A673 (cell line): ENCODE measurements at regions not wholly inside any gene's neighbourhood (a gene's known extent, or its start where the extent isn't known, plus 50 kb on each side); places are given as distances from the start of the nearest gene placed in this dataset.

ENCODE experiments used
- BruUV-seq: library from RNA; stranded (reverse); fragments of 400-500 nt; replicated peaks from 2 replicates; lab custom pipeline; 2021; lab: Mats Ljungman, UMichigan
- CTCF ChIA-PET: fragments of 300-600 bp; sonication (Branson Sonifier 250); formaldehyde crosslinking; loops from one replicate; lab custom pipeline; 2022; ENCODE audit warnings: antibody characterized with exemption; lab: Charles Lee
- POLR2A ChIA-PET: fragments of 300-600 bp; sonication (Branson Sonifier 250); formaldehyde crosslinking; loops from one replicate; lab custom pipeline; 2022; ENCODE audit warnings: antibody characterized with exemption; ENCODE audit not compliant: low non-redundant PET; lab: Charles Lee
- DNase-seq: peaks from one replicate; pipeline ENCODE4 v3.0.0-alpha.2; 2015; ENCODE audit warnings: low spot score
- H3K27ac ChIP-seq: fragments of 200-600 bp; sonication (generic); 2 replicates; pipeline ENCODE4 v1.5.1; 2016; ENCODE audit warnings: mixed run types, low read depth, mild to moderate bottlenecking, mixed read lengths, antibody characterized with exemption, low read length; ENCODE audit not compliant: poor library complexity, severe bottlenecking
- H3K27me3 ChIP-seq: fragments of 200-600 bp; sonication (generic); replicated peaks from 2 replicates; pipeline ENCODE4 v1.6.1; 2017; ENCODE audit warnings: mixed run types, low read depth, mild to moderate bottlenecking, mixed read lengths, antibody characterized with exemption, low read length; ENCODE audit not compliant: insufficient read depth, poor library complexity
- H3K36me3 ChIP-seq: fragments of 200-600 bp; sonication (generic); 2 replicates; pipeline ENCODE4 v1.6.1; 2016; ENCODE audit warnings: mixed run types, mild to moderate bottlenecking, mixed read lengths, antibody characterized with exemption, low read length; ENCODE audit not compliant: insufficient read depth, poor library complexity, severe bottlenecking
- H3K4me1 ChIP-seq: fragments of 200-600 bp; sonication (generic); 2 replicates; pipeline ENCODE4 v1.6.1; 2017; ENCODE audit warnings: mixed run types, mild to moderate bottlenecking, mixed read lengths, antibody characterized with exemption, low read length; ENCODE audit not compliant: insufficient read depth, poor library complexity, severe bottlenecking
- H3K4me3 ChIP-seq: fragments of 200-600 bp; sonication (generic); 2 replicates; pipeline ENCODE4 v1.5.1; 2016; ENCODE audit warnings: low read depth, mixed run types, mild to moderate bottlenecking, mixed read lengths, low read length; ENCODE audit not compliant: poor library complexity, severe bottlenecking
- H3K9me3 ChIP-seq: fragments of 200-600 bp; sonication (generic); 2 replicates; pipeline ENCODE4 v1.6.1; 2016; ENCODE audit warnings: mixed run types, low read depth, mild to moderate bottlenecking, mixed read lengths, antibody characterized with exemption, low read length; ENCODE audit not compliant: poor library complexity, severe bottlenecking
- CTCF ChIP-seq: fragments of 300-800, 200-600 bp; sonication (generic); conservative IDR thresholded peaks from 2 replicates; pipeline ENCODE4 v1.5.1; 2017; ENCODE audit warnings: low read depth, mild to moderate bottlenecking, antibody characterized with exemption, low read length, moderate library complexity, mixed read lengths
- EZH2 ChIP-seq: fragments of 200-600 bp; sonication (generic); IDR thresholded peaks from 2 replicates; pipeline ENCODE4 v1.6.1; 2017; ENCODE audit warnings: borderline replicate concordance, low read depth, mild to moderate bottlenecking, mixed read lengths, antibody characterized with exemption, low read length; ENCODE audit not compliant: poor library complexity, severe bottlenecking
- intact Hi-C: fragments of 100-400 bp; cut with micrococcal nuclease; formaldehyde crosslinking; loops from one replicate; pipeline ENCODE4 v1.10.0; 2022; ENCODE audit not compliant: unreplicated experiment

- ChIA-PET POLR2A (no interaction called here), CTCF (no interaction called here)
- H3K4me1 ChIP-seq, result no peaks in the 10 kb centered on the region
- no peak for TF ChIP-seq EZH2
- TF ChIP-seq CTCF, result no peak
- H3K9me3 ChIP-seq, result no peaks in the 10 kb centered on the region
- no peak overlapping the region for H3K4me3 ChIP-seq
- no TSS peak for BruUV-seq
- H3K27ac ChIP-seq, result no peak overlapping the region
- no peak for DNase-seq
- H3K27me3 ChIP-seq, result no peaks in the 10 kb centered on the region
- H3K36me3 ChIP-seq, result no peaks in the 10 kb centered on the region
- intact Hi-C loops, result no loop called here
Observed at GRCh38 chr3:79878708-79879107, 110.9 kb upstream of the ROBO1 start.

- Histone ChIP-seq H3K9me3 (no peaks in the 10 kb centered on the region), H3K4me3 (no peak overlapping the region), H3K36me3 (no peaks in the 10 kb centered on the region), H3K27me3 (no peaks in the 10 kb centered on the region), H3K27ac (no peak overlapping the region), H3K4me1 (no peaks in the 10 kb centered on the region)
- POLR2A ChIA-PET, result no interaction called here
- intact Hi-C loops, result no loop called here
- no peak for TF ChIP-seq CTCF
- TF ChIP-seq EZH2, result no peak
- no peak for DNase-seq
- CTCF ChIA-PET, result no interaction called here
- no TSS peak for BruUV-seq
Observed at GRCh38 chr3:79874646-79875045, 106.8 kb upstream of the ROBO1 start.

GRCh38 chr3:79872483-79872882 is 104.7 kb upstream of the ROBO1 start:
- ChIA-PET CTCF (no interaction called here), POLR2A (no interaction called here)
- intact Hi-C loops, result no loop called here
- no peaks in the 10 kb centered on the region for H3K4me1 ChIP-seq
- no peaks in the 10 kb centered on the region for H3K27me3 ChIP-seq
- no TSS peak for BruUV-seq
- H3K36me3 ChIP-seq, result no peaks in the 10 kb centered on the region
- no peak overlapping the region for H3K27ac ChIP-seq
- H3K4me3 ChIP-seq, result no peak overlapping the region
- no peaks in the 10 kb centered on the region for H3K9me3 ChIP-seq
- DNase-seq, result no peak
- TF ChIP-seq EZH2 (no peak), CTCF (no peak)
